GM18520 (cell line): ENCODE measurements at regions not wholly inside any gene's neighbourhood (a gene's known extent, or its start where the extent isn't known, plus 50 kb on each side); places are given as distances from the start of the nearest gene placed in this dataset.
"Not testable (repeated sequence)": the region's sequence is repeated elsewhere in the genome, so short reads cannot be mapped to it uniquely, and the experiment has no call there.

Experiments
- ATAC-seq: cut with Tn5 transposase; IDR thresholded peaks from one replicate; pipeline ENCODE4 v1.9.1; 2021; ENCODE audit not compliant: unreplicated experiment

DNA sequence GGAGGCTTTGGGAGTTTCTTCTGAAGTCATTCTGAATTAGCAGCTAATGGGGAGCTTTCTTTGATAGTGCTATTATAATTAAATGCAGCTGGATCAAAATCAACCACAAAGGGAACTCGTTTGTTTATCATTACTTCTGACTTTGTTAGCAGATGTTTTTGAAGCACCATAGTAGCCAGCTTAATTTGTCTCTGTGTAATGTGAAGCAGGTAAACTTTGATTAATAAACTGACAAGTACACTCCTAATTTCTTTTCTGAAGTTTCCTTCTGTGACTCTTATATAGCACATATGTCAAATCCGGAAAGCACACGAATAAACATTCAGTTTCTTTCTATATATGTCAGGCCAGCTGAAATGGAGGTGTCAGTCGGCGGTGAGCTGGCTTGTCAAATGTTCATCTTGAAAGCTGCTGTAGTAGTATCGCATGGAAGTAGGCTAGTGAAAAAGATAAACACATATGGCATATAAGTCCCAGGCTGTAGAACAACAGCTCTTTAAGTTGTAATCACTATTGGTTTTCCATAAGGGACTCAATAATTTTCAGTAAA lies 451.9 kb upstream of the ZEB2 start:
- ATAC-seq = no peak

DNA sequence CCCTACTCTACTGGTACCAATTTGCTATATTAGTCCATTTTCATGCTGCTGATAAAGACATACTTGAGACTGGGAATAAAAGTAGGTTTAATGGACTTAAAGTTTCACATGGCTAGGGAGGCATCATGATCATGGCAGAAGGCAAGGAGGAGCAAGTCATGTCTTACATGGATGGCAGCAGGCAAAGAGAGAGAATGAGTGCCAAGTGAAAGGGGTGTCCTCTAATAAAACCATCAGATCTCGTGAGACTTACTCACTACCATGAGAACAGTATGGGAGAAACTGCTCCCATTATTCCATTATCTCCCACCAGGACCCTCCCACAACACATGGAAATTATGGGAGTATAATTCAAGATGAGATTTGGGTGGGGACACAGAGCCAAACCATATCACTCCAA lies 450.5 kb upstream of the ZEB2 start:
- not testable (repeated sequence) for ATAC-seq

DNA sequence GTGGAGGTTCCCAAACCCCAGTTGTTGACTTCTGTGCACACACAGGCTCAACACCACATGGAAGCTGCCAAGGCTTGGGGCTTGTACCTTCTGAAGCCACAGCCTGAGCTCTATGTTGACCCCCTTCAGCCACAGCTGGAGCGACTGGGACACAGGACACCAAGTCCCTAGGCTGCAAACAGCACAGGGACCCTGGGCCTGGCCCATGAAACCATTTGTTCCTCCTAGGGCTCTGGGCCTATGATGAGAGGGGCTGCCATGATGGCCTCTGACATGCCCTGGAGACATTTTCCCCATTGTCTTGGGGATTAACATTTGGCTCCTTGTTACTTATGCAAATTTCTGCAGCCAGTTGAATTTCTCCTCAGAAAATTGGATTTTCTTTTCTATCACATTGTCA lies 449.6 kb upstream of the ZEB2 start:
- ATAC-seq = not testable (repeated sequence)

DNA sequence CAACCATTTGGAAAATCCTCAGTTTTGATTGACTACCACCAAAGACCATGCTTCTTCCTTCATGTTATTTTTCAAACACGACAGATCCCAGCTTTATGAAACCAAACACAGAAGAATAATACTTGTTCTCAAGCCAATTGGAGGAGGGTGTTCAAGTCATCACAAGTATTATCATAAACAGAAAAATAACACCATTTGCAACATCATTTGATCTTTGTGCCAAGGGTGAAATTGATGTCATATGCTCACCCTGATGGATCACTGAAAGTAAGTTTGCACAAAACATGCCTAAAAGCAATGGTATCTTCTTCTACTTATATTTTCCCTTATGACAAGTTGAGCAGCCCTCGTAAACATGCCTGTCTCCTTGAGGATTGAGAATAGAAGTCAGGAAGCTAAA lies 448.0 kb upstream of the ZEB2 start:
- no peak for ATAC-seq

DNA sequence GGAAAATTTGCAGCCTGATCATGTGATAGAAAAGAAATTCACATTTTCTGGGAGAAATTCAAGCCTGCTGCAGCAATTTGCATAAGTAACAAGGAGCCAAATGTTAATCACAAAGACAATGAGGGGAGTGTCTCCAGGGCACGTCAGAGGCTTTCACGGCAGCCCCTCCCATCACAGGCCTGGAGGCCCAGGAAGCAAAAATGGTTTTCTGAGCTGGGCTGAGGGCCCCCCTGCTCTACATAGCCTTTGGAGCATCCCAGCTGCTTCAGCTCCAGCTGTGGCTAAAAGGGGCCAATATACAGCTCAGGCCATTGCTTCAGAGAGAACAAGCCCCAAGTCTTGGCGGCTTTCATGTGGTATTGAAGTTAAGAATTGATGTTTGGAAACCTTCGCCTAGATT lies 445.3 kb upstream of the ZEB2 start:
- ATAC-seq = no peak

DNA sequence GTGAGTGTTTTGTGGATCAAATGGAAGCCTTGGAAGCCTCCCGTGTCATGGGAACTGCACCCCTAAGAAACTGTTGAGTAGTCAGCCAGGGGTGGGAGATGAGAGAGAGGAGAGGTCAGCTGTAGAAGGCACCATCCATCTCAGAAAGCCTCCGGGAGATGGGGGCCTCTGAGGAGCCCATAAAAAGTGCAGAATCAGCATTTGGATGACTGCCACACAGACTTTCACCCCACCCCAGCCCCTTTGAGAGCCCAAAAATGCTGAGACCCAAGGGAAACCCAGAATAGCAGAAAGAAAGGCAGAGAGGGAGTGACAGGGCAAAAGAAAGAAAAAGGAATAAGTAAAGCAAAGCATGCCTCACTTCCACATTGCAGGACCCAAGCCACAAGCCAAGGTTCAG lies 443.1 kb upstream of the ZEB2 start:
- no peak for ATAC-seq

DNA sequence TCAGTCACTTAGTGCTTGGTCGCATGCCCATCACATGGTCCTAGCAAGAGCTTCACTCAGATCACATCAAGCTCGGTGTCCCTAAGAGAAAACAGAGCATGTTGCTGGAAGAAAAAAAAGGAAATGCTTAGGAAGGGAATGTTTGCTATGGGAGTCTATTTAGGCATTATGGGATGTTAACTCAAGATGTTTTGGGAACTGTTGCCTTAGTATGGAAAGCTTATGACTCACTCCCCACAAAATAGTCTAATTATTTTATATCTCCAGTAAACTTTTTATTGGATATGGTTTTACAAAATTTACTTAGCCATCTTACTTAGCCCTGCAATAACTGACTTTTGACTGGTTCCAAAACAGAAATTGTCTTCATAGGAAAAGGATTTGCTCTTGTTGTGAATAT lies 439.5 kb upstream of the ZEB2 start:
- no peak for ATAC-seq

DNA sequence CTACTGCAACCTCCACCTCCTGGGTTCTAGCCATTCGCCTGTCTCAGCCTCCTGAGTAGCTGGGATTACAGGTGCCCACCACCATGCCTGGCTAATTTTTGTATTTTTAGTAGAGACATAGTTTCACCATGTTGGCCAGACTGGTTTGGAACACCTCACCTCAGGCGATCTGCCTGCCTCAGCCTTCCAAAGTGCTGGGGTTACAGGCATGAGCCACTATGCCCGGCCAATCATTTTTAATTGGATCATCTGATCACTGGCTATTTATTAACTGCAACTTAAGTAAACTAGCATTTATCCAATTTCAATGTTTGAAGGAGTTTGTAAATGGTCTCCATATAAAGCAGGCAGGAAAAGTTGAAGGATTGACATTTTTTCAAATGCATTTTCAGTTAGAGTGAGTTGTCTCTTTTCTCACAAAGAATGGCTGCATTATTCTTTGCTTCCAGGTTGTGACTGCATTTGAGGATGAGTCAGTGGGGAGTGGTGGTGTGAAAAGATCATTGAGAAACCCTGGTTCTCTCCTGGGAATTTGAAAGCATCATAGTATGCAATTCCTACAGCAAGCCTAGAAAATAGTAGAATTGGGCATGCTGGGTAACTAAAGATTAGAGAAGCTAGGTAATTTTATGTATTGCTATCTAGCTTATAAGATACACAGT lies 431.1 kb upstream of the ZEB2 start:
- ATAC-seq = no peak

DNA sequence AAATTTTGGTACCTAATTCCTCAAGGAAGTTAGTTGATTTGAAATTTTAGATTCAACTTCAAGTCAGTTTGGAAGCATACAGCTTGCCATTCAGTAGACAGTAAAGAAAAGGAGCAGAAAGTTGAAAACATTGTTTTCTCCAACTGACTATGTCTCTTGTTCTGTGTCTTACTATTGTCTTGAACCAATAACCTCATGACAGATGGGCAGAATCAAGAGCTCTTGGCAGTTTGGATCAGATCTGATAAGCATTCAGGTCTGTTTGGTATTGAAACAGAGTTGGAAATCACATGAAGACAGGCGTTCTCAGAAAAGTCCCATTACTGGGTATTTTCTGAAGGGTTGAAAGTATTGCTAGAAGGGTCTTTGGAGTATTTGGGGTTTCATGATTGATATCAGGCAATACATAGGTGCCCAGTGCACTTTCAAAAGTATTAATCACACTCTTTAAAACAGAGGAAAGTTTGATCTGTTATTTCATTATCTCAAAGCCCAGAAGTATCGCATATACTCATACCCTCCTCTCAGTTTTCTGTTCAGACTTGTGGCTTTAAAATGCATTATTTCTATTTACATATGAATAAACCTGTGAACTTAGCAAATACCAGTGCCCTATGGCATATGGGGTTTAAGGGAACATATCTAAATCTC lies 428.4 kb upstream of the ZEB2 start:
- no peak for ATAC-seq

DNA sequence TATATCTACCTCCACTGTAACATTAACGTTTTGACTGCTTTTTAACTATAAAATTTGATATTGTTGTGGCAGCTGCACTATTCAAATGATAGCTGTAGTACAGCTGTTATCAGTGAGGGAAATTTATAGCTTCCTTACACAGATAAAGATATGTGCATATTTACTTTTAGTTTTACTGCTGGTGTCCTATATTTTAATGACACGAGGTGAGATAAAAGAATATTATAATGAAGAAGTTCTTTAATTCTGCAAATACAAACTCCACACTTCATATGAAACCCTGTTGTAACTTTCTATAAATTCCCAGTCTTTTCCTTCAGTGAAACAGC lies 427.8 kb upstream of the ZEB2 start:
- ATAC-seq = no peak

DNA sequence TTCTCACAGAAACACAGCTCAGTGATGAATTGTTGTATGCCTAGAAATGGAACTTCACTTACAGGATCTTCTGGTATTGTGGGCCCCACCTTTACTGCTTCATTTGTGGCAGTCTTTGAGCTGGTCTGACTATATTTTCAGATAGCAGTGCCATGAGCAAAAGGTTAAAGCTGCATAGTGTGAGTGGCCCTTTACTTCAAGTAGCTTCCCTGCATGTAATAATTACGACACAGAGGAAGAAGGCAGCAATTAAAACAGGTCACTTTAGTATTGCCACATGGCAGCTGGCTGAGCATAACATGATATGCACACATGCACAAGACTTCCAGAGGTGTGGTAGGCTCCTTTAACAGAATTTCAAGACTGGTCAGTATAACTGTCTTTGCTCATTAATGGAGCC lies 426.3 kb upstream of the ZEB2 start:
- ATAC-seq = no peak

DNA sequence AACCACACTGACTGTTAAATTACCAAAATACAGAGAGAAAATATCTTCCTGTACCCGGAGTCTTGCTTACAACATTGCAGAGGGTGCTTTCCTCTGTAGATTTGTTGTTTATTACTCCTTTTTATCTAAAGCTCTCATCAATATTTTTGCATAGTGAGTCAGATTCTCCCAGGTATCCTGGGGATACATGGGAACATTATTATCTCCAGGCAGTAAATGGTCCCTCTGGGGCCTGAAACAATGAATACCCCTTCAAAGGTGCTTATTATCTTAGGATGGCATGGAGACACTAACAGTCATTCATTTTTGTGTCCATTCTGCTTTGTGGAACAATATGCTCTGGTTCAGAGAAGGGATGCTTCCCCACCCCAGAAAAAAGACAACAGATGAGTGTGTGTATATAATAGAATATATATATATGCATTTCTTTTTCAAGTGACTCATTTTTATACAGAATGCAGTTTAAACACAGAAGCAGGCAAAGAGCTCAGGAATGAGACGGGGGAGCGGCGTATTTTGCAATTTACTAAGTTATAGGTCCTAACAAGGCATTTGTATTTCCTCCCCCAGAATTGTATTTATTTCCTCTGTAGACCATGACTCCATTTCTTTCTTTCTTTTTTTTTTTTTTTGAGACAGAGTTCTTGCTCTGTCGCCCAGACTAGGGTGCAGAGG lies 424.8 kb upstream of the ZEB2 start:
- no peak for ATAC-seq

DNA sequence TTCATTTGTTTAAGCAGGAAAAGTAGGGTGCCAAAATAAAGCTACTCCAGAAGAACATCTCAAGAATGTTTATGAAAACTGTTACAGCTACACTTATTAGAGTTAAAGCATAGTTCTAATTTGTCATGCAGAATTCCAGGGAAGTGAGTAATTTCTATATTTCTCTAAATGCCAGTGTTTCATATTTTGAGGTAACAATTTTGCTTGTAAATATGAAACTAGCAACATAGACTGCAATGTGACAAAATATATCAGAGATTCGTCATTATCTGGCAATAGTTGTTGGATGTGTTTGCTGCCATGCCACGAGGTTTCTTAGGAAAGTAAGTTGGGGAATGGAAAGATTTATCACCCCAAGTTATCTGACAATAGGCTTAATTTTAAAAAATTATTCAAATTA lies 424.1 kb upstream of the ZEB2 start:
- ATAC-seq = no peak

DNA sequence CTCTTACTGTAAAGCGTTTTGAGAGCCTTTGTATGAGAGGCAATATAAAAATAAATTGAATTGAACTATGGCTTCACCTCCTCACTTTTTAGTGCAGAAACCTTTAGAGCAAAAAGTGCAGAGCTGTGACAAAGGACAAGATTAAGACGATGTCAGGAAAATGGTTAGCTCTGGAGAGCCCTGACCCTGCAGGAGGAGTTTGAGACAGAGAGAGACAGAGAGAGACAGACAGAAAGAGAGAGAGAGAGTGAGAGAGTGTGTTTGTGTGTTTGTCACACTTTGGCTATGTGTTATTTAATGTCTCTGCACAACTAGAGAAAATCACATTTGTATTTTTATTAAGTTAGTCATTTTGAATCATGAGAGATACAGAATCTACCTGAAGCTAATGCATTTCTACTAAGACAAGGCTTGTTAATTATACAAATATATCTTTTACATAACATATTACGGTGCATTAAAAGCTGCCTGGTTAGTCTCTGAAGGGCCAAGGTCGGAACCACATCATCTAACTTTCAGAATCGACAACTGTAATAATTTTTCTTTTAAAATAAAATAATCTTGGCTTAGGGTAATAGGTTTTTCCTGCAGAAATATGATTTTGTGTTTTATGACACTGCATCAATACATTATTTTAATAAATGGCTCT lies 423.5 kb upstream of the ZEB2 start:
- no peak for ATAC-seq

DNA sequence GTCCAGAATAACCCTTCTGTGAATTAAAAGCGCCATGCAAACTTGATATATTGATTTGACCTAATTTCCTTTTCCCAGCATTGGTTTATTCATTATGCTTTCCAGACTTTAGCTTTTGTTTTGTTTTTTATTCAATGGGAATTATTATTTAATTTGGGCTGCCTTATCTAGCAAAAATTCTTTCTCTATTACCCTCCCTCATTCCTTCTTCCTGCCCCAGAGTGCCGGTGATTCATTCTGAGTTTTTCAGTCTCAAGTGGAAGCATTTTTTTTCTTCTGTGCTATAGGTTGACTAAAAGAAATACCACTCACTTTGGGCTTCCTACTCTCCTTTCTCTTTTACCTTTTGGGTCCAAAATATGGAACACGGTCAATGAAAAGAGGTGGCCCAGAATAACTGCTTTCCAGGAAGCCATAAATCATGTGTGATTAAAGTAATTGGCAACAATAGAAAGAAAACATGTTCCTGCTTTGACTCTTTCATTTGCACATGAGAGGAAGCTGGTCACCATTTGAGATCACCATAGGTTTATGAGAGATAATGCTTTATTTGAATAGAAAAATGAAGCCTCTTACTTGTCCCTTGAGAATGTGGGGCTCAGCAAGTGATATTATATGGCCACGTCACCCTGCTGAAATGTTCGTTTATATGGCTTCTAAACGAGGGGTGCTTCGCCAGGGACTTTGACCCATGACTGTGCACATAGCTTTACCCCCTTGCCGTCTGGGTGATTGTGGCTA lies 422.8 kb upstream of the ZEB2 start:
- no peak for ATAC-seq

DNA sequence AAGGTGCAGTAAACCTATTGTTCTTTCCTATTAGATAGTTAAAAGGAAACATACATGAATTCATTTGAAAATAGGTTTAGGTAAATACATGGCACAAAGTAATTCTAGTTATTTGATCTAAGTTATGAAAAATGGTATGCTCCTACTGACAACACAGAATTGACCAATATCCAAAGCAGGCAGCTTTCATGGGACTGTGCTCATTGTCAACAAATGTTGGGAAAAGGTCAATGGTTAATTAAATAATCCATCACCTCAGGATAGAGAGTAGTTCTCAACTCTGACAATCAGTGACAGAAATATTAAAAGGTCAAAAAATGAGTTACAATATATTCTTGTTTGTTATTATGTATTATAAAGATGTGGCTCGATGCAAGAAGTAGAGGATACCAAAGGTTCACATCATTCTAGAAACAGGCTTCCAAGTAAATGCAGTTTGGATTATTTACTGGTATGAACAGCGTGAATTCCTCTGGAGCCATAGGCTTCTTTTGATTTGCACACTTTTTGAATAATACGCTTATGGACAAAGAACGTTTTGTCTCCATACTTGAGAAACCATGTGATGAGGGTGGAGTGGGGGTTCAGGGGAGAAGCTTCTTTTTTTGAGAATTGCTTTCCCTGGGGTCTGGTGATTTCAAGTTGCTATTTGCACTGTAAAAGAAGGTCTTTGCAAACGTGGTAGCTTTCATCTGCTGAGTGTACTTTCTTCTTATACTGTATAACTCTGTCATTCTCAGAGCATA lies 422.0 kb upstream of the ZEB2 start:
- no peak for ATAC-seq

DNA sequence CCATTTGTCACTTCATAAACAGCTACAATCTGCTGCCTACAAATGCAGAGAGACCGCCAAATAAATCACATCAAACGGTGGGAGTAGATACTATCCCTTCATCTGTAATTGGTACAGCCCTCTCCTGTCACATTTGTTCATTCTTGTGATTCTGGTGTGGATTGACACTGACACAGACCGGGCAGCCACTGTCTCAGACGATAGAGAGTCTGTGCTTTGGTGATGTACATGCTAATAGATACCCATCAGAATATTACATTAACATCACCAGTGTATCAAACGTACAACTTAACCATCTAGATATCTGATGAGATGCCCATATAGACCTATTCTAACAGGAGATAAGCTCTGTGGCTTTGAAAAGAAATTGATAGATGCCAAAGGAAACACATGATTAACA lies 419.7 kb upstream of the ZEB2 start:
- ATAC-seq = no peak

DNA sequence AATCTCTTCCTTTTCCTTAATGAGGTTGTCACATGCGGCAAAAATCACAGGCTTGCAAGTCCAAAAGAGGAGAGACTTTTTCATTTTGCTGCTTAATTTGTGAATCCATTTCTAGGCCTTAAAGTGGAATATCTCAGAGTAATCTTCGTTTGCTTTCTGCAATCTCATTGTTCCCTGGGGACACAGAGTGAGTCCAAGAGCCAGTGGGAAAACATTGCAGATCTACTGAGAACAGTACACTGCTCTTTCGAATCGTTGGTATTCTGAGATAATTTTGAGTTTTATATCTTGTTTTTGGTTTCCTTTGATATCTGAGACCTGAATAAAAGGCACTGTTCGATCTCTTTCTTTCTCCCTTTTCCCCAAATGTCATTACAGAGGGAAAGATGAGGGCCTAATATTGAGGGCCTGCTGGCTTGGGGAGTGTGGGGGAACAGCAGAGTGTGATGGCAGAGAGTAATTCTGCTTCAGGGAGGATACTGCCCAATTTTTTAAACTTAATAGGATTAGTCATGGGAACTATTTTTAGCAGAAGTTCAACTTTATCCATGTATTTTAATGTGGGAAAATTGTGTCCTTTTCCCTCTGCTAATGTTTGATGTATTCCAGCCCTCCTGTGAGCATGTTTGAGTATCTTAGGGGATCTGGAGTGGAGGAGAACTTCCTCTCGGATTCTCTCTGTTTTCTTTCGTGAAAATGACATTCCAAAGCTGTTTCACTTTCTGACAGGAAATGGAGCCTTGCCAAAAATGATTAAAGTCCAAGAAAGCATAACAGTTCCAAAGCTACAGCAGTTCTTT lies 418.2 kb upstream of the ZEB2 start:
- ATAC-seq = no peak

DNA sequence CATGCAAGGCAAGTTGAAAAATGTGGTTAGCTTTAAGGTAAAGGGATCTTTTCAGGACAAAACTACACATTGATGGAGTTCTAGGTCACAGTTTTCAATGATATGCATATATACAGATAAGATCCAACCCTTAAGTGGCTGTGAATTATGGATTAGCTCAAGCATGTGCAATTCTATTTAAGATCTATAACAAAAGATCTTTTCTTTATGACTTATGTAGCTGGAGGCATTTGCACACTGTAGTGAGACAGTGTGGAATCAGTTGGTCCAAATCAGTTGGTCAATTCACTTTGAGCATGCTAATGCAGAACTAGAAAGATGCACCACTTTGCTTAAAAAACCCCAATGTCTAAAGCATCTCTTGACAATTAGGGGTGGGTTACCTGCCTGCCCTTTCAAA lies 417.1 kb upstream of the ZEB2 start:
- ATAC-seq = no peak

DNA sequence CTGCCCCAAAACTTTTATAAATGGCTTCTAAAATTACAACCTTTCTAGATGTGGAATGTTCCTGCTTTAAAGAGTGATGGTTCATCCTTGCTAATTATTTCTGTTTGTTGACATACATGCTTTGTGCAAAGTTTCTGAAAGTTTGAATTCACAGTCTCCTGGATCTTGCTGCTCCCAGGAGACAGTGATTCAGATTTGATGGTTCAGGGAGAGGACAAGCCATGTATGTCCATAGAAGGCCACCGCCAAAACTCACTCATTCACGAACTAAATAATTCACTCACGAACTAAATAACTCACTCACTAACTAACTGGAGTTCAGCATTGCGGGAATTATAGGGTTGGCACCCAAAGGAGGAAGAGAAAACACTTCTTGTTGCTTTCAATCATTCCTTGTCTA lies 416.5 kb upstream of the ZEB2 start:
- ATAC-seq = no peak
